ENCODE measurements at regions not wholly inside any gene's neighbourhood (a gene's known extent, or its start where the extent isn't known, plus 50 kb on each side); places are given as distances from the start of the nearest gene placed in this dataset.

GRCh38 chr15:67902579-67903009 is 62.7 kb upstream of the RNU6-1 start:
- ChIA-PET CTCF (no interaction called here), POLR2A (no interaction called here)
- H3K27me3 ChIP-seq (replicated peaks in 2 of 5; ENCODE audit: control insufficient read depth in 4 of 5, insufficient read depth in 5 of 5, low read length in 4 of 5): no peaks in the 10 kb centered on the region
- no peaks in the 10 kb centered on the region for H3K9me3 ChIP-seq (ENCODE audit: control extremely low read depth in 1 of 5, control insufficient read depth in 4 of 5, insufficient read depth in 2 of 5, low read depth in 1 of 5, low read length in 4 of 5)
- H3K4me3 ChIP-seq (ENCODE audit: control insufficient read depth in 1 of 7, extremely low read depth in 1 of 7, insufficient read depth in 4 of 7, low read depth in 2 of 7, low read length in 6 of 7): no peak overlapping the region
- no peak for DNase-seq
- WGBS (ENCODE audit: insufficient coverage): 94% methylated on average over 7 of the region's 9 CpGs
- no peaks in the 10 kb centered on the region for H3K36me3 ChIP-seq (ENCODE audit: control insufficient read depth in 4 of 4, insufficient read depth in 4 of 4, low read length in 3 of 4)
- H3K27ac ChIP-seq (ENCODE audit: insufficient read depth in 1 of 2, low read depth in 1 of 2, low read length in 2 of 2, poor library complexity in 1 of 2, severe bottlenecking in 2 of 2): no peak overlapping the region
- H3K4me1 ChIP-seq (ENCODE audit: control extremely low read depth in 1 of 4, control insufficient read depth in 4 of 4, insufficient read depth in 4 of 4, low read length in 3 of 4): no peaks in the 10 kb centered on the region

GRCh38 chr15:67903708-67904107 is 63.9 kb upstream of the RNU6-1 start:
- no peak for DNase-seq
- ChIA-PET POLR2A (no interaction called here), CTCF (no interaction called here)
- Histone ChIP-seq H3K4me3 (ENCODE audit: control insufficient read depth in 1 of 7, extremely low read depth in 1 of 7, insufficient read depth in 4 of 7, low read depth in 2 of 7, low read length in 6 of 7) (no peak overlapping the region), H3K27ac (ENCODE audit: insufficient read depth in 1 of 2, low read depth in 1 of 2, low read length in 2 of 2, poor library complexity in 1 of 2, severe bottlenecking in 2 of 2) (no peak overlapping the region), H3K27me3 (replicated peaks in 2 of 5; ENCODE audit: control insufficient read depth in 4 of 5, insufficient read depth in 5 of 5, low read length in 4 of 5) (no peaks in the 10 kb centered on the region), H3K9me3 (ENCODE audit: control extremely low read depth in 1 of 5, control insufficient read depth in 4 of 5, insufficient read depth in 2 of 5, low read depth in 1 of 5, low read length in 4 of 5) (peaks cover 0 to 1% (median 0%) of the 10 kb centered on the region in 5 experiments), H3K4me1 (ENCODE audit: control extremely low read depth in 1 of 4, control insufficient read depth in 4 of 4, insufficient read depth in 4 of 4, low read length in 3 of 4) (no peaks in the 10 kb centered on the region), H3K36me3 (ENCODE audit: control insufficient read depth in 4 of 4, insufficient read depth in 4 of 4, low read length in 3 of 4) (no peaks in the 10 kb centered on the region)

- no peak for DNase-seq
- Histone ChIP-seq H3K4me1 (ENCODE audit: control extremely low read depth in 1 of 4, control insufficient read depth in 4 of 4, insufficient read depth in 4 of 4, low read length in 3 of 4) (no peaks in the 10 kb centered on the region), H3K27ac (ENCODE audit: insufficient read depth in 1 of 2, low read depth in 1 of 2, low read length in 2 of 2, poor library complexity in 1 of 2, severe bottlenecking in 2 of 2) (no peak overlapping the region), H3K4me3 (ENCODE audit: control insufficient read depth in 1 of 7, extremely low read depth in 1 of 7, insufficient read depth in 4 of 7, low read depth in 2 of 7, low read length in 6 of 7) (no peak overlapping the region), H3K27me3 (replicated peaks in 2 of 5; ENCODE audit: control insufficient read depth in 4 of 5, insufficient read depth in 5 of 5, low read length in 4 of 5) (no peaks in the 10 kb centered on the region), H3K9me3 (ENCODE audit: control extremely low read depth in 1 of 5, control insufficient read depth in 4 of 5, insufficient read depth in 2 of 5, low read depth in 1 of 5, low read length in 4 of 5) (peaks cover 0 to 18% (median 4%) of the 10 kb centered on the region in 5 experiments), H3K36me3 (ENCODE audit: control insufficient read depth in 4 of 4, insufficient read depth in 4 of 4, low read length in 3 of 4) (no peaks in the 10 kb centered on the region)
- CTCF ChIA-PET: interaction anchor here (1.4 kb wide), 1 partner anchor 53 kb away, joined by 4 read pairs; no protein-coding TSS in a partner anchor
- WGBS (ENCODE audit: insufficient coverage): 100% methylated on average over 1 of the region's 1 CpG
- POLR2A ChIA-PET: no interaction called here
Measured at GRCh38 chr15:67905628-67906027, 65.8 kb upstream of the RNU6-1 start.

- no peak for DNase-seq
- Histone ChIP-seq H3K4me1 (ENCODE audit: control extremely low read depth in 1 of 4, control insufficient read depth in 4 of 4, insufficient read depth in 4 of 4, low read length in 3 of 4) (no peaks in the 10 kb centered on the region), H3K36me3 (ENCODE audit: control insufficient read depth in 4 of 4, insufficient read depth in 4 of 4, low read length in 3 of 4) (no peaks in the 10 kb centered on the region), H3K27ac (ENCODE audit: insufficient read depth in 1 of 2, low read depth in 1 of 2, low read length in 2 of 2, poor library complexity in 1 of 2, severe bottlenecking in 2 of 2) (no peak overlapping the region), H3K9me3 (ENCODE audit: control extremely low read depth in 1 of 5, control insufficient read depth in 4 of 5, insufficient read depth in 2 of 5, low read depth in 1 of 5, low read length in 4 of 5) (peaks cover 0 to 21% (median 4%) of the 10 kb centered on the region in 5 experiments), H3K27me3 (replicated peaks in 2 of 5; ENCODE audit: control insufficient read depth in 4 of 5, insufficient read depth in 5 of 5, low read length in 4 of 5) (no peaks in the 10 kb centered on the region), H3K4me3 (ENCODE audit: control insufficient read depth in 1 of 7, extremely low read depth in 1 of 7, insufficient read depth in 4 of 7, low read depth in 2 of 7, low read length in 6 of 7) (no peak overlapping the region)
- ChIA-PET POLR2A (no interaction called here), CTCF (interaction anchor here (1.4 to 1.5 kb wide), 2 partner anchors 52 to 248 kb away, joined by 3 to 4 read pairs; no protein-coding TSS in a partner anchor)
Measured at GRCh38 chr15:67906382-67906781, 66.5 kb upstream of the RNU6-1 start.

GRCh38 chr15:67907184-67907723 is 67.4 kb upstream of the RNU6-1 start:
- H3K27ac ChIP-seq (ENCODE audit: insufficient read depth in 1 of 2, low read depth in 1 of 2, low read length in 2 of 2, poor library complexity in 1 of 2, severe bottlenecking in 2 of 2): no peak overlapping the region
- H3K9me3 ChIP-seq (ENCODE audit: control extremely low read depth in 1 of 5, control insufficient read depth in 4 of 5, insufficient read depth in 2 of 5, low read depth in 1 of 5, low read length in 4 of 5): peaks cover 0 to 21% (median 4%) of the 10 kb centered on the region in 5 experiments
- no peaks in the 10 kb centered on the region for H3K36me3 ChIP-seq (ENCODE audit: control insufficient read depth in 4 of 4, insufficient read depth in 4 of 4, low read length in 3 of 4)
- 88% methylated on average over 1 of the region's 2 CpGs for WGBS (ENCODE audit: insufficient coverage)
- H3K4me1 ChIP-seq (ENCODE audit: control extremely low read depth in 1 of 4, control insufficient read depth in 4 of 4, insufficient read depth in 4 of 4, low read length in 3 of 4): no peaks in the 10 kb centered on the region
- no peak for DNase-seq
- no peaks in the 10 kb centered on the region for H3K27me3 ChIP-seq (replicated peaks in 2 of 5; ENCODE audit: control insufficient read depth in 4 of 5, insufficient read depth in 5 of 5, low read length in 4 of 5)
- no peak overlapping the region for H3K4me3 ChIP-seq (ENCODE audit: control insufficient read depth in 1 of 7, extremely low read depth in 1 of 7, insufficient read depth in 4 of 7, low read depth in 2 of 7, low read length in 6 of 7)
- ChIA-PET POLR2A (no interaction called here), CTCF (interaction anchor here (1.5 to 1.7 kb wide), 2 partner anchors 41 to 247 kb away, joined by 3 read pairs; no protein-coding TSS in a partner anchor)

- DNase-seq: no peak
- CTCF ChIA-PET: interaction anchor here (1.7 kb wide), 1 partner anchor 40 kb away, joined by 3 read pairs; no protein-coding TSS in a partner anchor
- 100% methylated on average over 2 of the region's 2 CpGs for WGBS (ENCODE audit: insufficient coverage)
Measured at GRCh38 chr15:67908756-67909155, 68.9 kb upstream of the RNU6-1 start.

GRCh38 chr15:67911727-67912126 is 71.9 kb upstream of the RNU6-1 start:
- POLR2A ChIA-PET: no interaction called here
- no CpG with 5 or more reads among the region's 1 CpG for WGBS (ENCODE audit: insufficient coverage)
- Histone ChIP-seq H3K36me3 (ENCODE audit: control insufficient read depth in 4 of 4, insufficient read depth in 4 of 4, low read length in 3 of 4) (no peaks in the 10 kb centered on the region), H3K4me3 (ENCODE audit: control insufficient read depth in 1 of 7, extremely low read depth in 1 of 7, insufficient read depth in 4 of 7, low read depth in 2 of 7, low read length in 6 of 7) (no peak overlapping the region), H3K27ac (ENCODE audit: insufficient read depth in 1 of 2, low read depth in 1 of 2, low read length in 2 of 2, poor library complexity in 1 of 2, severe bottlenecking in 2 of 2) (no peak overlapping the region), H3K9me3 (ENCODE audit: control extremely low read depth in 1 of 5, control insufficient read depth in 4 of 5, insufficient read depth in 2 of 5, low read depth in 1 of 5, low read length in 4 of 5) (peaks cover 0 to 21% (median 4%) of the 10 kb centered on the region in 5 experiments), H3K27me3 (replicated peaks in 2 of 5; ENCODE audit: control insufficient read depth in 4 of 5, insufficient read depth in 5 of 5, low read length in 4 of 5) (no peaks in the 10 kb centered on the region), H3K4me1 (ENCODE audit: control extremely low read depth in 1 of 4, control insufficient read depth in 4 of 4, insufficient read depth in 4 of 4, low read length in 3 of 4) (no peaks in the 10 kb centered on the region)
- no peak for DNase-seq
- CTCF ChIA-PET: no interaction called here

More at GRCh38 chr15:67908756-67909155, 68.9 kb upstream of the RNU6-1 start:
- Histone ChIP-seq H3K36me3 (ENCODE audit: control insufficient read depth in 4 of 4, insufficient read depth in 4 of 4, low read length in 3 of 4) (no peaks in the 10 kb centered on the region), H3K27me3 (replicated peaks in 2 of 5; ENCODE audit: control insufficient read depth in 4 of 5, insufficient read depth in 5 of 5, low read length in 4 of 5) (no peaks in the 10 kb centered on the region), H3K27ac (ENCODE audit: insufficient read depth in 1 of 2, low read depth in 1 of 2, low read length in 2 of 2, poor library complexity in 1 of 2, severe bottlenecking in 2 of 2) (no peak overlapping the region), H3K4me1 (ENCODE audit: control extremely low read depth in 1 of 4, control insufficient read depth in 4 of 4, insufficient read depth in 4 of 4, low read length in 3 of 4) (no peaks in the 10 kb centered on the region), H3K9me3 (ENCODE audit: control extremely low read depth in 1 of 5, control insufficient read depth in 4 of 5, insufficient read depth in 2 of 5, low read depth in 1 of 5, low read length in 4 of 5) (peaks cover 0 to 21% (median 4%) of the 10 kb centered on the region in 5 experiments), H3K4me3 (ENCODE audit: control insufficient read depth in 1 of 7, extremely low read depth in 1 of 7, insufficient read depth in 4 of 7, low read depth in 2 of 7, low read length in 6 of 7) (no peak overlapping the region)
- POLR2A ChIA-PET: no interaction called here
